ENCODE measurements at regions not wholly inside any gene's neighbourhood (a gene's known extent, or its start where the extent isn't known, plus 50 kb on each side); places are given as distances from the start of the nearest gene placed in this dataset.
"Not testable (repeated sequence)": the region's sequence is repeated elsewhere in the genome, so short reads cannot be mapped to it uniquely, and the experiment has no call there.

DNA sequence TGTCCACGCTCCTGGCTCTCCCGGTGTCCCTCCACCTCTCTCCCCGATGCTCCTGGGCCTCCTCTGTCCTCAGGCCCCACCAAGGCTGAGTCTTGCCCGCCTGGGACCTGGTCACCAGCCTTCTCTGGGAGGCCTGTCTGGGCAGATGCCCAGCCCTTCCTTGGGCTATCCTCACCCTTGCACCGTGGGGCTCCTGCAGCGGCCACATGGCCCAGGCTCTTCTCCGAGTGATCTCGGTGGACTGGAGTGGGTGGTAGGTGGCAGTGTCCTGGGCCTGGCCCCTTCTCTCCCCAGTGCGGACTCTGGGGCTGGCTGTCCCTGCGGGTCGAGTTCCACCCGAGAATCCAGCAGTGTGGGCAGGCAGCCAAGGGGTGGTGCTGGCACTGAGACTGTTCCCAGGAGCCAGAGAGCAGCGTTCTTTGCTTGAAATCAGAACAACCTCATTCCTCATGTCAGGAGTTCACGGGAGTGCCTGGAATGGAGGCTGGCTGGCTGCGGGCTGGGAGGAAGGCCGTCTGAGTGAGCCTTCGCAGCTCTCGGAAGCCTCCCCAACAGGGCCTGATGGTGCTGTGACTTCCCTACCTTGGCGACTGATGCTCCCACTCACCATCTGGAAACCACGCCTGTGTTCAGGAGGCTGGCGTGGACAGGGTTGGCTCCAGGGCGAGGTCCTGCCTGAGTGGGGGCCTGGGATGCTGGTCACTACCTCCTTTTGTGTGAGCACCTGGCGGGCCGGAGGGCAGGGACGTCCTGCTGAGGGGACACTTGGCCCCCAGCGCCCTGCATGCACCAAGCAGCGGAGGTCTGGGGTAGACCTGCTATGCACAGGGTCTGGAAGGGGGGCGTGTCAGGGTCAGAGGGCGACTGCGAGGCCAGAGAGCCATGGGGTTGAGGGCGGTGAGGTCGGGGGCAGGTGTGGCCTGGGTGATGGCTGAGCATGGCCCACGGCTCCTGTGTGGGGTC is 113.9 kb downstream of the TMEM121 start:
- not testable (repeated sequence) for DNase-seq

DNA sequence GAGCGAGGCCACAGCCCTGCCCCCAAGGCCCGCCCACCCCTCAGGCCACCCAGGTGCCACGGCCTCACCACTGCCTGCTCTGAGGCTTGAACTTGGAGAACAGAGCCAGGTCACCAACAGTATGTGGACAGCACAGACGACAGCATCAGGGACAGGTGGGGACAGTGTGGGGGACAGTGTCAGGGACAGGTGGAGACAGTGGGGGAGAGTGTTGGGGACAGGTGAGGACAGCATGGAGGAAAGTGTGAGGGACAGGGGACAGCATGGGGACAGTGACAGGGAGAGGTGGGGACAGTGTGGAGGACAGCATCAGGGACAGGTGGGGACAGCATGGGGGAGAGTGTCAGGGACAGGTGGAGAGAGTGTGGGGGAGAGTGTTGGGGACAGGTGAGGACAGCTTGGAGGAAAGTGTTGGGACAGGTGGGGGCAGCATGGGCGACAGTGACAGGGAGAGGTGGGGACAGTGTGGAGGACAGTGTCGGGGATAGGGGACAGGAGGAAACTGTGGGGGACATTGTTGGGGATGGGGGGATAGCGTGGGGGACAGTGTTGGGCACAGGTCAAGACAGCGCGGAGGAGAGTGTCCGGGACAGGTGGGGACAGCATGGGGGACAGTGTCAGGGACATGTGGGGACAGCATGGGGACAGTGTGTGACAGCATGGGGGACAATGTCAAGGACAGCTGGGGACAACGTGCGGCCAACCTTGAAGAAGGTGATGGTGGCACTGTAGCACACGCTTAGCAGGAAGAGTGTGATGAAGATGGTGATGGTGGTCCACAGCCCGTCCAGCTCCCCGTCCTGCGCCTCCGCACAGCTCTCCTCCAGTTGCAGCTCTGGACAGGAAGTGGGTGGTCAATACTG is 114.9 kb downstream of the TMEM121 start:
- no peak for DNase-seq

- not testable (repeated sequence) for DNase-seq
Measured at GRCh38 chr14:105641951-105642350, 115.6 kb downstream of the TMEM121 start.

DNA sequence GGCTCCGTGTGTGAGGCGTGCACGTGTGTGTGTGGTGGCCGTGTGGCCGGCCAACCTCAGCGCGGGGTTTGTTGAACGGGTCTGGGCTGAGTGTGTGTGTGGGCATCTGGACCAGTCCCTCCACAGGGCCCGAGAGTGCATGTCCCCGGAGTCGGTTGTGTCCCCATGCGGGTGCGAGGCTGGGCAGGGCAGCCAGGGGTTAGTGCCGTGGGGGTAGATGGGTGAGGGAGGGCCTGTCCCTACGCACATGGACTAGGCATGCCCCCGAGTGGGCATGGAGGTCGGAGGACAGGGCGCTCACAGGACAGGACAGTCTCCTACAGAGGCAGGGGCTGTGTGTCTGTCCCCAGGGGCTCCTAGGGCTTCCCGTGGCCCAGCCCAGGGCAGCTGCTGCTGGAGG is 116.1 kb downstream of the TMEM121 start:
- not testable (repeated sequence) for DNase-seq

- DNase-seq = not testable (repeated sequence)
Measured at GRCh38 chr14:105643406-105644052, 117.1 kb downstream of the TMEM121 start.

DNA sequence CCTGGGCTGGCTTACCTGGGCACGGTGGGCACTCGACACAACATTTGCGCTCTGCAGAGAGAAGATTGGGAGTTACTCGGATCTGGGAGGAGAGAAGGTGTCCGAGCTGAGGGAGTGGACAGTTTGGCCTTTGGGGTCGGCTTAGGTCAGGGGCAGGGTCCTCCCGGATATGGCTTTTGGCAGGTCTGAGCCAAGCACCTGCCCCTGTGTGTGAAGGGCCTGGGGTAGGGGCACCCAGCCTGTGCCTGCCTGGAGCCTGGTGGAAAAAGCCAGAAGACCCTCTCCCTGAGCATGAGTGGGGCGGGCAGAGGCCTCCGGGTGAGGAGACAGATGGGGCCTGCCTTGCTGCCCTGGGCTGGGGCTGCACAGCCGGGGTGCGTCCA is 117.7 kb downstream of the TMEM121 start:
- not testable (repeated sequence) for DNase-seq

- not testable (repeated sequence) for DNase-seq
Measured at GRCh38 chr14:105644457-105644856, 118.1 kb downstream of the TMEM121 start.

DNA sequence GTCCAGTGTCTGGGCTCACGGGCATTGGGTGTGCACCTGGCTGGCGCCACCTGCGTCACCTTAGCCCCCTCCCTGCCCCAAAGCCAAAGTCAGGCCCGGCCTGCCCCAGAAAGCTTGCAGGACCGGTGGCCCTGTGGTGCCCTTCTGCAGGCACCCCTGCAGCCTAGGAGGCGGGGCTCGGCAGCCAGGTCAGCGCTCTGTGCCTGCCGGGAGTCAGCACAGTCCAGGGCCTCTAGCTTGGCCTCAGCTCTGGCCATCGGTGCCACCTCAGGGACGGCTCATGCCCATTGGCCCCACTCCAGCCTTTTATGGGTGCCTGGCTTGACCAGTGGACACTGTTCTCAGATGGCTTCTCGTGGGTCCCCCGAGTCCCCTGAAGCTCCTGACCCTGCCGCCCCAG is 118.5 kb downstream of the TMEM121 start:
- DNase-seq = not testable (repeated sequence)

- not testable (repeated sequence) for DNase-seq
Measured at GRCh38 chr14:105645389-105645788, 119.0 kb downstream of the TMEM121 start.

- no peak for DNase-seq
Measured at GRCh38 chr14:105646175-105646574, 119.8 kb downstream of the TMEM121 start.

GRCh38 chr14:105646711-105647281 is 120.4 kb downstream of the TMEM121 start:
- DNase-seq = not testable (repeated sequence)

DNA sequence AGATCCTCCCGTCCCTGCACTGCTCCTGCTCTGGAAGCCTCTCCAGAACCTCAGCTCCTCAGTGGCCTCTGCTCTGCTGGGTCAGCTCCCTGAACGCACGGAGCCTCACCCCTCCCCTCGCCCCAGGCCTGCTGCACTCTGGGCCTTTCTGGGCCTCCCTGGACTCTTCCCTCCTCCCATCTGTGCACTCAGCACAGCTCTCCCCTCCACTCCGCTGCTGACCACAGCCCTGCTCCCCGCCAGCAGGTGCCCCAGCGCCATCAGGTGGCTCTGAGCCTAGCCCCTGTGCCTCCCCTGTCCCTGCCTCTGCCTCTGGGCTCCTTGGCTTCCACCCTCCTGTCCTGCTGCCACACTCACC is 121.0 kb downstream of the TMEM121 start:
- not testable (repeated sequence) for DNase-seq

DNA sequence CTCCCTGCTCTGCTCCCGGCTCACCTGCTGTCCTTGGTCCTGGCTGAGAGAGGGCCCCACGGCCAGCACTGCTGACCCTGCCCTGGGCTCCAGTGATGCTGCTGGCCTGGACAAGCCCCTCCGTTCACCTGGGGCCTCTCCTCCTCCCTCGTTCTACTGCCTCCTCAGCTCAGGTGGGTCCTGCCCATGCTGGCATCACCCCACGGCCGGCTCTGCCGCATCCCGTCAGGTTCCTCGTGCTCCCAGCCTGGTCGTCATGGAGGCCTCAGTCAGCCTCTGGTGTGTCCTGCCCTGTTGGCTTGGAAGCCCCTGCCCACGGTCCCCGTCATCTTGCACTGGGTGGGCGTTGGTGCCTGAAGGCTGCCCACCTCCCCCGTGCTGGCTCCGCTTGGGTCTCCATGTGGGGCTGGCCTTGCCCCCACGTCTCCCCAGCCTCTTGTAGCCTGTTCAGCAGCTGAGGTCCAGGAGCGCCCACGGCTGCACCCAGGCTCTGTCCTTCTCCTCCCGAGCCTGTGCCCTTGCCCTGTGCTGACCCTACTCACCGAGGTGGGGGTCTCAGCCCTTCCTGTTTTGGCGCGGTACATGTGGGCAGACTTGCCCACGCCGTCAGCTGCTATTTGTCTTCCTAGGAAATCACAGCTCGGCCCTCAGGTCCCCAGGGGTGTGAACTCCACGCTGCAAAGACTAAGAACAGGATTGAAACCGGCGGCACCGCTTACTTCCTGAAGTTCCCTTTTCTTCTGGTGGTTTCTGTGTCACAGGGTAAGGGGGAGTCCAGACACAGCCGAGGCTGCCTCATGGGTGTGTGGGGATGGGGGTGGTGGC is 121.6 kb downstream of the TMEM121 start:
- DNase-seq = no peak

GRCh38 chr14:105648609-105649535 is 122.5 kb downstream of the TMEM121 start:
- not testable (repeated sequence) for DNase-seq

DNA sequence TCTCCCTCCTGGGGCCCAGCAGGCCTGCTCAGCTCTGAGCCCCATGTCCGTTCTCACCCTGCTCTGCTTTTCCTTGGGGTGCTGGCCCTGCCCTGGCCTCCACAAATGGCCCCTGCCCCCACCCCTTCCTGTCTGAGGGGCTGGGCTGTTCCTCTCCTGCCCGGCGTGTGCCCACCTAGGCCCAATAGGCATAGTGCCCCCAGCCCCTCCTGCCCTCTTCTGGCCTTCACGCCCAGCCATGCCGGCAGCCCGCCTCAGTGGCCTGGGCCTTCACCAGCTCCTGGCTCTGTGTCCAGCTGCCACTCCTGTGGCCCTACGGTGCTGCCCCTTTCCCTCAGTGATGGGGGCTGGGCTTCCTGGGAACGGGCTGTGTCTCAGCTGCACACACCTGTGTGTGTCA is 125.9 kb downstream of the TMEM121 start:
- DNase-seq = not testable (repeated sequence)

DNA sequence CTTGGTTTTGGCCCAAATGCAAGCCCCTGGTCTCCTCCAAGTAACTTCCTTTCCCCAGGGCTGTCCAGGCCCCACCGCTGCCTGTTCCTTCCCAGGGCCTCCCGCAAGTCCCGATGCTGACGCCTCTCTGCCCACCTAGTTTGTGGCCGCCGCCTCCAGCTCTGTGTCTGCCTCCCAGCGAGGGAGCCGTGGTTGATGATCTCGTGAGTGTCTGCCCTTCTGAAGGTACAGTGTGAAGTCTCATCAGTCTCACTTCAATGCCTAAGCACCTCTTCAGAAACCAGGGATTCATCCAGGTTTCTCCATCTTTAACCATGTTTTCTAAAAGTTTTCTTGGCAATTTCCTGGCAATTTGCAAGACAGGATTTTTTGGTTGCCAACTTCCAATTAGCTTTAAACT is 127.5 kb downstream of the TMEM121 start:
- not testable (repeated sequence) for DNase-seq

GRCh38 chr14:105659255-105659654 is 132.9 kb downstream of the TMEM121 start:
- DNase-seq = not testable (repeated sequence)

DNA sequence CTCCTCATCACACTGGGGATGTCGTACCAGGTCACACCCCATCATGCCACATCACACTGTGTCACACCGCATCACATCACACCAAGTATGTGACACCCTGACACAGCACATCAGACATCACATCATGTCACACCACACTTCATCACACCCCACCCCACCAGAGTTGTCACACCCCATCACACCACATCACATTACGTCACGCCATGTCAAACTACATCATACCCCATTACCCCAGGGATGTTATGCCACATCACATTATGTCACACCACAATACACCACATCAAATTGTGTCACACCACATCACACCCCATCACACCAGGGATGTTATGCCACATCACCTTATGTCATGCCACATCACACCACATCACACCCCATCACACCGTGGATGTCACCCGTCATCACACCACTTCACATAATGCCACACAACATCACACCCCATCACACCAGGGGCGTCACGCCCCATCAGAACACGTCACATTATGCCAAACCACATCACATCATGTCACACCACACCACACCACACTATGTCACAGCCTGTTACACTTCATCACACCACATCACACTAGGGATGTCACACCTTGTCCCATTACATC is 133.6 kb downstream of the TMEM121 start:
- no peak for DNase-seq

GRCh38 chr14:105660816-105661531 is 134.6 kb downstream of the TMEM121 start:
- DNase-seq = no peak

All from hippocampal formation (tissue), 2 donors.